Fibroblast of the aortic adventitia (primary cell): ENCODE measurements at regions not wholly inside any gene's neighbourhood (a gene's known extent, or its start where the extent isn't known, plus 50 kb on each side); places are given as distances from the start of the nearest gene placed in this dataset.

Source experiments
- DNase-seq: peaks from one replicate; pipeline ENCODE4 v3.0.0-alpha.2; 2010; ENCODE audit warnings: low read depth
- H3K4me3 ChIP-seq: 2 replicates; pipeline ENCODE4 v1.5.1; 2011; ENCODE audit warnings: low read depth, mild to moderate bottlenecking, control low read depth, low read length, moderate library complexity
- TF ChIP-seq, protein P1 (sequence below): IDR thresholded peaks from 2 replicates; pipeline ENCODE4 v1.5.1; 2011; ENCODE audit warnings: mild to moderate bottlenecking, low read length, control low read depth, inconsistent platforms; ENCODE audit not compliant: insufficient read depth

DNA sequence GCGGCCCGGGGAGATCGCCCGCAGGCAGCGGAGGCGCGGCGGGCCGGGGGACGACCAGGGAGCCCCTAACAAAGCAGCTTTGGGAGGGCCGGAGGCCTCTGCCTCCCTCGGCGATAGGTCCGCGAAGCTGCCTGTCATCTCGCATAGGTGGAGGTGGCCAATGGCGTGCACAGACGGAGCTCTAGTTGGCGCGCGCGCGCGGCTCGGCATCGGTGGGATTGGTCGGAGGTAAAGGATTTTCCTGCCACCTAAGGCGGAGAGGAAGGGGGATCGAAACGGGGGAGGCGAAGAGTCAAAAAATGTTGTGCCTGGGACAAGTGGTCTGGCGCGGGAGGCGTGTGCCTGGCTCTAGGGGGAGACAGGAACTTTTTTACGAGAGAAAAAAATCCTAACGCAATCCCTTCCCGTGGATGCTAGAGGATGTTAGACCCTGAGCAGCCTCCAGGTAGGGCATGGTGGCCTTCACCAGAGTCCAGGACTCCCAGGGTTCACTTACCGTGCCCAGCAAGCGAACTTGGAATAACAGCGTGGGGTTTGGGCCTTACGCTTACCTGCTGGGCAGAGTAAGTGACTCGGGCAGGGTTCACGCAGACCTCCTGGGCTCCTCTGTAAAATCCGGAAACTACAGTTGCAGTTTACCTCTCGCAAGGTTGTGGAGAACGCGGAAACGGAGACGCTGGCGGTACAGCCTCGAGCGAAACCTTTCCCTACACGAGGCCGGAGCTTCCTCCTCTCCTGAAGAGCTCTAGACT is 99.9 kb upstream of the SOD1 start:
- DNase-seq = peak; percentile 87
- TF ChIP-seq, protein P1, sequence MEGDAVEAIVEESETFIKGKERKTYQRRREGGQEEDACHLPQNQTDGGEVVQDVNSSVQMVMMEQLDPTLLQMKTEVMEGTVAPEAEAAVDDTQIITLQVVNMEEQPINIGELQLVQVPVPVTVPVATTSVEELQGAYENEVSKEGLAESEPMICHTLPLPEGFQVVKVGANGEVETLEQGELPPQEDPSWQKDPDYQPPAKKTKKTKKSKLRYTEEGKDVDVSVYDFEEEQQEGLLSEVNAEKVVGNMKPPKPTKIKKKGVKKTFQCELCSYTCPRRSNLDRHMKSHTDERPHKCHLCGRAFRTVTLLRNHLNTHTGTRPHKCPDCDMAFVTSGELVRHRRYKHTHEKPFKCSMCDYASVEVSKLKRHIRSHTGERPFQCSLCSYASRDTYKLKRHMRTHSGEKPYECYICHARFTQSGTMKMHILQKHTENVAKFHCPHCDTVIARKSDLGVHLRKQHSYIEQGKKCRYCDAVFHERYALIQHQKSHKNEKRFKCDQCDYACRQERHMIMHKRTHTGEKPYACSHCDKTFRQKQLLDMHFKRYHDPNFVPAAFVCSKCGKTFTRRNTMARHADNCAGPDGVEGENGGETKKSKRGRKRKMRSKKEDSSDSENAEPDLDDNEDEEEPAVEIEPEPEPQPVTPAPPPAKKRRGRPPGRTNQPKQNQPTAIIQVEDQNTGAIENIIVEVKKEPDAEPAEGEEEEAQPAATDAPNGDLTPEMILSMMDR = no peak

DNA sequence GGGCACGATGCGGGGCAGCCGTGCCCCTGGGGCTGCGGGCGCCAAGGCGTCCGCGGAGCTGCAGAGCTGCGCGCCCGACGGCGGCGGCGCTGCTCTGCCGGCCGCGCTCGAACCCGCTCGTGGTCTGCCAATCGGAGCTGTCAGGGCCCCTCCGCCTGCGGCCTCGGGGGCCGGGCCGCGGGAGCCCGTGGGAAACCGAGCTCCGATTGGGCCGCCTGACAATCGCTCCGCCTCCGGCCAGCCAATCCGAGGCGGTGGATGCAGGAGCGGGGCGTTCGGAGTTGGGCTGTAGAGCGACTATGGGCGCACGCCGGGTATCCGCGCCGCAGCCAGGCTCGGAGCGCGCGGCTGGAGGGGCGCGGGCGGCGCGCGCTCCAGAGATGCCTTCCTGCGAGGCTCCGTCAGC is 100.5 kb upstream of the SOD1 start:
- peak; percentile 80 for DNase-seq
- H3K4me3 ChIP-seq = peak overlapping the region; percentile 57
- TF ChIP-seq, protein P1 = no peak

More for the DNA sequence above, 99.9 kb upstream of the SOD1 start:
- peak overlapping the region; percentile 57 for H3K4me3 ChIP-seq

- TF ChIP-seq, protein P1 = no peak
- no peak for DNase-seq
- H3K4me3 ChIP-seq = peak overlapping the region; percentile 57
Measured at GRCh38 chr21:31558189-31558961, 101.1 kb upstream of the SOD1 start.

GRCh38 chr21:31557421-31558188 is 101.9 kb upstream of the SOD1 start:
- no peak for DNase-seq
- TF ChIP-seq, protein P1 = no peak
- H3K4me3 ChIP-seq = no peak overlapping the region

DNA sequence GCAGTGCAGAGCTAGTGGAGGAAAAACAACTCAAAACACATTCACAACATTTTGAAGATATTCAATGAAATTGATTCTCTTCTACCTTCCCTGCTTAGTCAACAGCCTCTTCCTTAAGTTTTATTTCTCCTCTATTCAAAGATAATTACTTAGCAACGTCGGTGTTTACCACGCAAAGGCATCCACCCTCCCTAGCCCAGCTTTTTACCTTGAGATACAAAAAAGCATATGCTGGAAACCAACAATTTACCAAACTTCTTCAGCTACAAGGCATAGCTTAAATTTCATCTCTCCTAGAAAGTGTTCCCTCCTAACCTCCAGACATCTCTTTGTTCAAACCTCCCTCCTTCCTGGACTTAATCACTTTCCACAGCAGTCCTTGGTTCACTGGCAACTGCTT is 102.8 kb upstream of the SOD1 start:
- TF ChIP-seq, protein P1 = no peak
- no peak overlapping the region for H3K4me3 ChIP-seq
- DNase-seq = no peak

GRCh38 chr21:31555741-31556191 is 103.7 kb upstream of the SOD1 start:
- TF ChIP-seq, protein P1 = no peak
- no peak overlapping the region for H3K4me3 ChIP-seq
- no peak for DNase-seq
